ENCODE measurements at regions not wholly inside any gene's neighbourhood (a gene's known extent, or its start where the extent isn't known, plus 50 kb on each side); places are given as distances from the start of the nearest gene placed in this dataset.
A peak's percentile ranks its signal among the peaks of the same experiment; 100 is the strongest.

DNA sequence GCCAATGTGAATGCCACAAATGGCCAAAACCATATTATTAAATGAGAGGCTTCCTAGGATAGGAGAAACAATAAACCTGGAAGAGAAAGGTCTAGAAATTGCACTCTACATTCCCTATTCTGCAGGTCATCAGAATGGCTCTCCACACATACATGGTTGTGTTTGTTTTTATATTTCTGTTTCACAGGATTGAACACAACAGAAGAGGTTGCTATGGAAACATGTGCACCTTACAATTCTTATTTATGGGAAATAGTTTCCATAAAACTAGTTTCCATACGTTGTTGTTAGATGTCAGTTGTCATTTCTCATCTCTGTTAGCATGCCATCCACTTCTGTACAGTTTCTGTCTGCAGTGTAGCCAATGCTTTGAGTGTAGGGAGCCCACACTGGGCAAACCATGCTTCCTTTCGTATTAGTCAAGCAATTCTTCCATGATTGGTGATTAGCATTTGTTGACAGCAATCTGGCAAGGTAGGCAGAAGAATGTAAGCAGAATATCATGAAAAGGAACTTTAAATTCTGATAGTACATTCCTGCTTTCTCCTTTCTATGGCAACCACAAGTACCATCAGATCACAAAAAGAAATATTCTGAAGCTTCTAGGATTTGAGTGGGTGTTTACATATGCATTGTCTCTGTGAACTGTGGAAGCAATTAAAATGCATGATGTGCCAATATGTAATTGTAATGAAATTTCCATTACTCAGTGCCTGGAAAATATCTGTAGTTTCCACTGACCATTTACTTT lies 141.6 kb upstream of the AVPR1A start:
- H3K4me3 ChIP-seq (ENCODE audit: low read depth, low read length), result no peak overlapping the region
- no peak for DNase-seq (ENCODE audit: low read depth)

DNA sequence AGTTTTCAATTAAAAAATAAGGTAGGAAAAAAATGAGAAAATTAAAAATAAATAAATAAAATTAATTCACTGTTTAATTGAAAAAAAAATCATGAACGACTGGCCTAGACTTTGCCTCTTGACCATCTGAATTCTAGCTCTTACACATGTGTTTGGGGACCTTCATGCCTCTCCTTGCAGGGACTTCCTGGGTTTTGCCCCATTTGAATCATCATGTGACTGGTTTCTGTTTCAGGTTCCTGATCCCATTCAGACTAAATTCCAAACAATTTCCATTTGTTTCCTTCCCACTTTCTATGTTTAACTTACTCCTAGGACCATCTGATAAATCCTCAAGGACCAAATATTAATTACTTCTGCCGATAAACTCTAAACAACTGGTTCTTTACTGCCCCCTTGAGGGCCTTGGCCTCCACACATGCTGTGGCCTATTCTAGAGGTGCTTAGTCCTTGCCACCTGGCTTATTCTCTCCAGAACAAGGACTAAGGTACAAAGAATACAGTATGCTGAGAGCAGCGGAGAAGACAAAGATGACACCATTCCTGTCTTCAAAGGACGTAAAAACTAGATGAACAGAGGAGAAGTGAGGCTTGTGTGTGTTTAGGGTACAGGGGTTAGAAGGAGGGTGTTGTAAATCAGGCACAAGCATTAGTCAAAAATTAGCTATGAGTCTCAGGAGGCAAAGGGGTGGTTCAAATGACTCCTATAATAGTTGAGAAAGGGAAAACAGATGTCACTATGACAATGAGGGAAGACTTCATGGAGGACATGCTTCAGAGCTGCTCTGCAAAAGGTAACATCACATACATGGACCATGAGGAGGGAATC lies 125.8 kb upstream of the AVPR1A start:
- H3K4me3 ChIP-seq (ENCODE audit: low read depth, low read length), result no peak overlapping the region
- DNase-seq (ENCODE audit: low read depth), result no peak

DNA sequence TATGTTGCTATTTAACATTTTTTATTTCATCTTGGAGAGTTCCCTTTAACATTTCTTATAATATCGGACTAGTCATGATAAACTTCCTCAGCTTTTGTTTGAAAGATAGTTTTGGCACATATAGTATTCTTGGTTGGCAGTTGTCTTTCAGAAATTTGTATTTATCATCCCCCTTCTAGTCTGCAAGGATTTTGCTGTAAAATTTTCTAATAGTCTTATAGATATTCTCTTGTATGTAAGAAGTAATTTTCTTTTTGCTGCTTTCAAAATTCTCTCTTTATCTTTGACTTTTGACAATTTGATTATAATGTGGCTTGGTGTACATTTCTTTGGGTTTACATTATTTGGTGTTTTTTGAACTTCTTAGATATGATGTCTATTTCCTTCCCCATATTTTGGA lies 116.0 kb upstream of the AVPR1A start:
- H3K4me3 ChIP-seq (ENCODE audit: low read depth, low read length), result no peak overlapping the region
- DNase-seq (ENCODE audit: low read depth), result no peak

DNA sequence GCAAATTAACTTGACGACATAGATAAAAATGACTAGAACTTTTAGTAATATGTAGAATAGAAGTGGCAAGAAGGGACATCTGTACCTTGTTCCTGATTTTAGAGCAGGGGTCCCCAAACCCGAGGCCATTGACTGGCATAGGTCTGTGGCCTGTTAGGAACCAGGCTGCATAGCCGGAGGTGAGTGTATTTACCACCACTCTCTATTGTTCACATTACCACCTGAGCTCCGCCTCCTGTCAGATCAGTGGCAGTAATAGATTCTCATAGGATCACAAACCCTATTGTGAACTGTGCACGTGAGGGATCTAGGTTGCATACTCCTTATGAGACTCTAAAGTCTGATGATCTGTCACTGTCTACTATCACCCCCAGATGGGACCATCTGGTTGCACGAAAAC lies 113.6 kb upstream of the AVPR1A start:
- DNase-seq (ENCODE audit: low read depth), result no peak
- no peak overlapping the region for H3K4me3 ChIP-seq (ENCODE audit: low read depth, low read length)

DNA sequence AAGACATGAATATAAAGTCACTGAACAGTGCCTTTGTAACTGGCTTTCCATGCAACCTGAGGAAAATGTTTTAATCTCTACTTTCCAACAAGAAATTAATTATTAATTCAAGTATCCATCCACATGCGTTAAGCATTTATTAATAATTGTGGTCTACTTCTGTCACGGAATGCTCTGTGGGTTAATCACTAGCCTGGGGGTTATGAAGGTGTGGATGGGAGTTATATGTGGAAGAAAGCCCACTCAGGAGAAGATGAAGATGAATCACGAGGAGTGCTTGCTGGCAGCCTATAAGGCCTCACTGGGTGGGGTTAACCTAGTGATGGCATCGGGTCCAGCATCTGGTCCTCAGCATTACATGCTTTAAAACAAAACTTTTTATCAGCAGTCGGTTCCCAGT lies 99.5 kb upstream of the AVPR1A start:
- H3K4me3 ChIP-seq (ENCODE audit: low read depth, low read length), result no peak overlapping the region
- DNase-seq (ENCODE audit: low read depth), result no peak

DNA sequence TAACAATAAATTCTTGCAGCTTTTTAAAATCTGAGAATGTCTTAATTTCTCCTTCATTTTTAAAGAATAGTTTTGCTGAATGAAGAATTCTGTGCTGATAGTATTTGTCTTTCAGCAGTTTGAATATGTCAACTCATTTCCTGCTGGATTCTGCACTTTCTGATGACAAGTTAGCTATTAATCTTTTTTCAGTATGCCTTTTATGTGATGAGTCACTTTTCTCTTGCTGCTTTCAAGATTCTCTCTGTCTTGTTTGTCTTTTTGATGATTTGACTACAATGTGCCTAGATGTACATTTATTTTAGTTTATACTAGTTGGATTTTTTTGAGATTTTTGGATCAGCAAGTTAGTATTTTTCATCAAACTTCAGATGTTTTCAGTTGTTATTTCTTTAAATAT lies 87.9 kb upstream of the AVPR1A start:
- no peak overlapping the region for H3K4me3 ChIP-seq (ENCODE audit: low read depth, low read length)
- no peak for DNase-seq (ENCODE audit: low read depth)

DNA sequence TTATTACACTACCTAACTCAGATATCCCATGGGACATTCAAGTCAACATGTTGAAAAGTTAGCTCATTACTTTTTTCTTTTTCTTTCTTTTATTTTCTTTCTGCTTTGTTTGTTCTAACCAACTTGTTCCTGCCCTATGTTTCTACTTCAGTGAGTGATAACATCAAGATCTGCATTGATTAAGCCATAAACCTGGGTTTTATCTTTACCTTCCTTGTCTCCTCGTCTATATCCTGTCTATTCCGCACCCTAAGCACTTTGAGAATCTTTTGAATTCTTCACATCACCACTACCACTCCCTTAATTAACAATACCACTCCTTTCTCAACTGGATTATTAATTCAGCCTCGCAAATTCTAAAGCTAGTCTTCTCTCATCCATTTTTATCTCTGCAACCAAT lies 81.9 kb upstream of the AVPR1A start:
- no peak overlapping the region for H3K4me3 ChIP-seq (ENCODE audit: low read depth, low read length)
- DNase-seq (ENCODE audit: low read depth), result no peak

DNA sequence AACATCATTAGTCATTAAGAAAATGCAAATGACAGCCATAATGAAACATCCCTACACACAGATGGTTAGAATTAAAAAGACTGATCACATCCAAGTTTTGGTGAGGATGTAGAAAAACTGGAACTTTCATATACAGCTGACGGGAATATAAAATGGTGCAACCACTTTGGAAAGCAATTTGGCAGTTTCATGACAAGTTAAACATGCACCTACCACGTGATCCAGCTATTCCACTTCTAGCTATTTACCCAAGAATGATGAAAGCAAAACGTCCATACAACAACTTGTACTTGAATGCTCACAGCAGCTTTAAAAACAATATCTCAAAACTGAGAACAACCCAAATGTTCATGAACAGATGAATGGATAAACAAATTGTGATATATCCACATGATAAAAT lies 77.9 kb upstream of the AVPR1A start:
- H3K4me3 ChIP-seq (ENCODE audit: low read depth, low read length), result no peak overlapping the region
- no peak for DNase-seq (ENCODE audit: low read depth)

DNA sequence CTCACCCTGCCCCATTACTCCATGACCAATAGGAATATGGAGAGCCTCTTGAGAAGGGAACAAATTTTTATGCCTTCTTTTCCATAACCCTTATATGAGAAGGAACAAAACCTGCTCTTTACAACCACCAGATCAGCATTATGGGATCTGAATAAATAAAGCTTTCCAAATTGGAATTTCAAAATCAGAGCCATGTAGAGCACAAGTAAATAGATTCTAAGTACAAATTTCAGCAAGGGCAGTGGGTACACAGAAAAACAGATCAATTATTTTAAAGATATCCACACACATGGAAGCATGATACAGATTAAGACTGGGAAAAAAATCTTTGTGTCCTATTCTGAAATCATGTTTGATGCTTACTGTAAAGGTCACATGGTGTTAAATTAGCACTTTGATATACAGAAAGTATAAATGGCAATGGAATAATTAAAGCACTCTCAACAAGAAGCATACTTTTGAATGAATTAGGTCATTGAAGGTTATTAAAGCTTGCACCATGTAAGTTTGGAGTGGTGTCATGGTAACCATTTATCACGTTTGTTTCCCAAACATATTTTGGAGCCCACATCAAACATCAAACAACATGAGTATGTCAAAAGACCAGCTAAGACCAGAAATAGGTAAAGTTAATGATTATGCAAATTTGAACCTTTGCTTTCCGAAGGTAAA lies 75.9 kb upstream of the AVPR1A start:
- no peak overlapping the region for H3K4me3 ChIP-seq (ENCODE audit: low read depth, low read length)
- no peak for DNase-seq (ENCODE audit: low read depth)

DNA sequence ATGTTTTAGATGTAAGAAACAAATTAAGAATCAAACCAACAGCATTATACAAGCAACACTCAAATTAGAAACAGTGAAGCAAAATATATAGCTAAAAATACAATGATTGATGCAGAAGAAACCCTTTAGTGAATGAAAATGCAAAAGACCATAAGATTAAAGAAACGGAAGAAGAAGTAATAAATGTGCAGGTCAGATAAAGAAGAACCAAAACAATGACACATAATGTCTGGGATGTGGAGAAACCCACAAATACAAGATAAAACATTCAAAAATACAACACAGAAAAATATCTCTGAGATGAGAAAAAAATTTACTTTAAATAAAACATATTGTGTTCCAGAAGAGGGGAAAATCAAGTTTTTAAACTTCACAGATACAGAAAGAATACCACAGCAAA lies 73.4 kb upstream of the AVPR1A start:
- no peak for DNase-seq (ENCODE audit: low read depth)
- H3K4me3 ChIP-seq (ENCODE audit: low read depth, low read length), result no peak overlapping the region

DNA sequence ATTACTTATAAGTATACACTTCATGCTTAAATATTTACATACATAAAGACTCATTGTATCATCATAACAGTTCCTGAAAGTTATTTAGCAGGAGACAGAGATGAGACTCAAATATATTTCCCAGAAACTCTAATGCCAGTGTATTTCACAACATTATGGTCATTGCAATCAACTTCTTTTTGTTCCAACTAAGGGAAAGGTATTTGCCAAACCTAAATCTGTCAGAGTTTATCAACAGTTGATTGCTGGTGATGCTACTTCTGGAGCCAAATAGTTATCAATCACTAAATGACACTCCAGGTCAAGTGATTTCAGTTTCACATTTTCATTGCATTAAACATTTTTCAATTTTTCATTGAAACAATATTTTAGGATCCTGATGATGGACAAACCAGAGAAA lies 72.1 kb upstream of the AVPR1A start:
- DNase-seq (ENCODE audit: low read depth), result no peak
- H3K4me3 ChIP-seq (ENCODE audit: low read depth, low read length), result no peak overlapping the region

DNA sequence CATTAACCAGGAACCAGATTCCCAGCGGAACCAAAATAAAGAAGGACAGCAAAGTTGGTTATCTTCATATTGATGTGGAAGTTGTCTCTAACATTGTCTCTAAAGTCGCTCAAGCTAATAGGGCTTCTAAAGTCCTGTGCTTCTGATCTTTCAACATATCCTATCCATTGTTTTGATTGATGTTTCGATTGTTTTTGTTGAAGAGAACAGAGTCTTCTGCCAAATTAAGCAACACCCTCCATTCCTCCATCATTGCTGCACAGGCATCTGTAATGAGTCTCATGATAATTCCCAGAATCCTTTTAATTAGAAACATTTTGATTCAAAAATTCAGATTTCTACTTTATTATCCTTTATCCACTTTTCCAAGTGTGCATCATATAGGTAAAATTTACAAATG lies 71.6 kb upstream of the AVPR1A start:
- no peak overlapping the region for H3K4me3 ChIP-seq (ENCODE audit: low read depth, low read length)
- DNase-seq (ENCODE audit: low read depth), result no peak

DNA sequence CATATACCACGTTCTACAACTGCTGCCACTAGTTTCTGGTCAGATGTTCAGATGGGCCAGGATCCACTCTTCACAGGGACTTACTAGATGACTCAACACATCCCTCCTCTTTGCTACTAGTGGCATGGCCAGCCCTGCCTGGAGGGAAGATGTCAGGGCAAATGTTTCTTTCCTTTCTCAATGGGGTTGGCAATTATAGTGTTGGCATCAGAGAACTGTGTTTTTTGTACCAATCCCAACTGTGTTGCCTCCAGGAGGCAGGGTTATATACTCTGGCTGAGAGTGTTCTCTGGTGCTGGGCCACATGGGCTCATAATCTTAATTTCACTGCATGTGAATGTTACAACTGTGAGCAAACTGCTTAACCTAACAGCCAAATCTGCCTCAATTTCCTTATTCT lies 69.9 kb upstream of the AVPR1A start:
- DNase-seq (ENCODE audit: low read depth), result no peak

DNA sequence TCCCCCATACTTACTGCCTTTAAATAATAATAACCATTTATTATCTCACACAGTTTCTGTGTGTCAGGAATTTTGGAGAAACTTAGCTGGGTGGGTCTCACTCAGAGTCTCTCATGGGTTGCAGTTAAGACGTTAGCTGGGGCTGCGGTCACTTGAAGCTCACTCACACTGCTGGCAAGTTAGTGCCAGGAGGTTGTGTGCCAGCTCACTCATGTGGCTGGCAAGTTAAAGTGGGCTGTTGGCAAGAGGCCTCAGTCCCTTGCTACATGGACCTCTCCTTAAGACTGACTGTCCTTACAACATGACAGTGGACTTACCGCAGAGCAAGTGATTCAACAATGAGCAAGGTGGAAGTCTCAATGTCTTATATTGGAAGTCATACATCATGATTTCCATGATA lies 61.3 kb upstream of the AVPR1A start:
- no peak overlapping the region for H3K4me3 ChIP-seq (ENCODE audit: low read depth, low read length)
- no peak for DNase-seq (ENCODE audit: low read depth)

More for the DNA sequence above, 69.9 kb upstream of the AVPR1A start:
- no peak overlapping the region for H3K4me3 ChIP-seq (ENCODE audit: low read depth, low read length)

DNA sequence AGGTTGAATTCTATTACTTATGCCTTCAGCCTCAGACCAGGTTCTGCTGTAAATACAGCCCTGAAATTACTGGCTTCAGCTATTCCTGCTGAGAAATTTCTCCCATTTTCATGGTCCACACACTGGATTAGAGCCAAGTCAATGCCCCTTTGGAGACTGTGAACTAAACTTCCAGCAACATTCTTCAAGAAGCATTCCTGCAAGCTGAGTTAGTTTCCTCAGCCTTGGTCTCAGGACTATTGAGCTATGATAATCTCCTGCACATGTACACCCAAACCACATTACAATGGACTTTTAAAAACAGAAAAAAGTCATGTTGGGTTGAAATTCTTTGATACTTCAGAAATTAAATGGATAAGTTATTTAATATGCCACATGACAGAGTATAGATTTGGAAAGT lies 58.0 kb upstream of the AVPR1A start:
- no peak for DNase-seq (ENCODE audit: low read depth)
- no peak overlapping the region for H3K4me3 ChIP-seq (ENCODE audit: low read depth, low read length)

DNA sequence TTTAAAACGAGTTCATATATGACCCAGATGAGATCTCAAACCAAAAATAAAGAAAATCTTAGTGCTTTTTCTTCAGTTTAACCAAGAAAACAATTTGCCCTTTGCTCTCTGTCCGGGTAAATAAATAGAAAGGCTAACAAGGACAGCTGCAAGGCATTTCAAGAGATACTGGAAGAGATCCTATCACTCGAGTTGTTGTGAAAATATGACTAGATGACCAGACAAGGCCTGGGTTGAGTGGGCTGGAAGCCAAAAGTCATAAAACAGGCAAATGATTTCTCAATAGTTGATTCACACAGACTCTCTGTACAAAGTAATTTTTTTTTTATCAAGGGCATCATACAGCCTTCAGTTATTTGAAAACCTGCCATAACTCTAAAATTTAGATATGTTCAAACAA lies 55.9 kb upstream of the AVPR1A start:
- no peak overlapping the region for H3K4me3 ChIP-seq (ENCODE audit: low read depth, low read length)
- DNase-seq (ENCODE audit: low read depth), result peak; percentile 20

DNA sequence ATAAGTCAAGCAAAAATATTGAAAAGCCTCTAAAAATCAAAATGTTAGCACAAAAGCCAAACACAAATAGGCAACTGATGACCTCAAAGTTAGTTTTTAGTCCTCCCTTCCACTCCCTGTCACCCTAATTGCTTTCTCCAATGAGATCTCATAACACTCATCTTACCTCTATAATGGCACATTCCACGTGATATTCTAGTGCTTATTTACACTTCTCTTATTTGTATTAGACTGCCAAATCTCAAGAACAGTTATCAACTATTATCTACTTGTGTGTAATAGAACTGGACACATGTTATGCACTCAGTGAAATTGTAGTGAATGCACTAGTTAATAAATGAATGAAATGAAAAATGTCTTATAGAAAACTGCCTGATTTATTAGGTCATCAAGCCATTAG lies 55.5 kb upstream of the AVPR1A start:
- no peak overlapping the region for H3K4me3 ChIP-seq (ENCODE audit: low read depth, low read length)
- DNase-seq (ENCODE audit: low read depth), result no peak

Measured in skeletal muscle cell (primary cell).